Vagina (tissue), 2 donors: ENCODE measurements at regions not wholly inside any gene's neighbourhood (a gene's known extent, or its start where the extent isn't known, plus 50 kb on each side); places are given as distances from the start of the nearest gene placed in this dataset.

Source experiments
- POLR2A ChIP-seq, 2 donors: fragments of 450-650 bp; IDR thresholded peaks; one replicate each; pipeline ENCODE4 v1.6.1; 2017; ENCODE audit warnings: antibody characterized with exemption in 2 of 2, mild to moderate bottlenecking in 2 of 2, moderate library complexity in 2 of 2
- TF ChIP-seq, protein P1 (sequence below), 3 experiments: fragments of 450-650 bp in 2 of 3; fragments of 200-600 bp in 1 of 3; sonication (generic) in 1 of 3; IDR thresholded peaks; one replicate each; pipeline ENCODE4 v1.5.1; 2017 to 2019; ENCODE audit warnings: antibody characterized with exemption in 3 of 3, mild to moderate bottlenecking in 2 of 3, moderate library complexity in 2 of 3

DNA sequence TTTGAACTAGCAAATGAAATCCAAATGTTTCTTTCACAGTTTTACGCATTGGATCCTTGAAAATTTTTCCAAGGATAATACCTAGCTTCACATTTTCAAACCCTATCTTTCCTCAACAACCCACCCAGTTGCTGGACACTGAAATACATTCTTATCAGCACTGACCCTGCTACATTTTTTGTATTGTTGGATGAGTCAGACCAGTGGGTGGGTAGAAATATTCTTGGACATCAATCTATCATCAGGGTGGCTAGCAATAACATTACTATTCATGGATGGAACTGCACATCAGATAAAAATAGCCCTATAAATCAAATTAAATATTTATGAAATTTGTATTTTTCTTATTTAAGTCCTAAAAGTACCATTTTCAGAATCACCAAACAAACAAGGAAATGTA is 407.4 kb upstream of the IZUMO3 start:
- no peak for TF ChIP-seq POLR2A (IDR thresholded peaks at IDR 0.05)
- TF ChIP-seq, protein P1, sequence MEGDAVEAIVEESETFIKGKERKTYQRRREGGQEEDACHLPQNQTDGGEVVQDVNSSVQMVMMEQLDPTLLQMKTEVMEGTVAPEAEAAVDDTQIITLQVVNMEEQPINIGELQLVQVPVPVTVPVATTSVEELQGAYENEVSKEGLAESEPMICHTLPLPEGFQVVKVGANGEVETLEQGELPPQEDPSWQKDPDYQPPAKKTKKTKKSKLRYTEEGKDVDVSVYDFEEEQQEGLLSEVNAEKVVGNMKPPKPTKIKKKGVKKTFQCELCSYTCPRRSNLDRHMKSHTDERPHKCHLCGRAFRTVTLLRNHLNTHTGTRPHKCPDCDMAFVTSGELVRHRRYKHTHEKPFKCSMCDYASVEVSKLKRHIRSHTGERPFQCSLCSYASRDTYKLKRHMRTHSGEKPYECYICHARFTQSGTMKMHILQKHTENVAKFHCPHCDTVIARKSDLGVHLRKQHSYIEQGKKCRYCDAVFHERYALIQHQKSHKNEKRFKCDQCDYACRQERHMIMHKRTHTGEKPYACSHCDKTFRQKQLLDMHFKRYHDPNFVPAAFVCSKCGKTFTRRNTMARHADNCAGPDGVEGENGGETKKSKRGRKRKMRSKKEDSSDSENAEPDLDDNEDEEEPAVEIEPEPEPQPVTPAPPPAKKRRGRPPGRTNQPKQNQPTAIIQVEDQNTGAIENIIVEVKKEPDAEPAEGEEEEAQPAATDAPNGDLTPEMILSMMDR (IDR thresholded peaks at IDR 0.05), result no peak
